ENCODE measurements at regions not wholly inside any gene's neighbourhood (a gene's known extent, or its start where the extent isn't known, plus 50 kb on each side); places are given as distances from the start of the nearest gene placed in this dataset.
"Not testable (repeated sequence)": the region's sequence is repeated elsewhere in the genome, so short reads cannot be mapped to it uniquely, and the experiment has no call there.

DNA sequence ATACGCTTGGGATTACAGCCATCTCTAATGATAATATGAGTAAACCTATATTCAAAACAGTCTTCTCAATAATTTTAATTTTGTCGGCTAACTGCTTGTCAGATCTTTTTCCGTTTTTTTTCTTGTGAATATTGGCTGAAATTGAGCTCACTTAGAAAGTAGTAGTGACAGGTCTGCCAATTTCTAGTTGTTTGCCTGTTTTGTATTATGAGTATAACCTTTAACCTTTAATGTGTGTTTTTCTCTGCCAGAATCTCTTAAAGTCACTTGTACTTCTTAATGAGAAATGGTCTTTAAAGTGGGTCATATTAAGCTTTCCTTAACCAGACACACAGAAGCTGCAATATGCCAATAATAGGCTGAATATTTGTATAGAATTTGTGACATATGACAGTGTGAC lies 511.0 kb downstream of the CSNK1G3 start:
- CTCF ChIA-PET = no interaction called here
- H3K36me3 ChIP-seq (ENCODE audit: insufficient read depth, low read length, poor library complexity, severe bottlenecking) = no peaks in the 10 kb centered on the region
- H3K4me3 ChIP-seq (ENCODE audit: low read depth, low read length, poor library complexity, severe bottlenecking) = no peak overlapping the region
- no peaks in the 10 kb centered on the region for H3K27me3 ChIP-seq (replicated peaks; ENCODE audit: insufficient read depth, low read depth, low read length, poor library complexity)
- DNase-seq (ENCODE audit: low spot score) = no peak
- intact Hi-C loops (cut with micrococcal nuclease; ENCODE audit: unreplicated experiment) = no loop called here
- BruUV-seq (replicated peaks) = no TSS peak
- H3K27ac ChIP-seq (ENCODE audit: low read depth, low read length, poor library complexity, severe bottlenecking) = no peak overlapping the region
- TF ChIP-seq, protein P1, sequence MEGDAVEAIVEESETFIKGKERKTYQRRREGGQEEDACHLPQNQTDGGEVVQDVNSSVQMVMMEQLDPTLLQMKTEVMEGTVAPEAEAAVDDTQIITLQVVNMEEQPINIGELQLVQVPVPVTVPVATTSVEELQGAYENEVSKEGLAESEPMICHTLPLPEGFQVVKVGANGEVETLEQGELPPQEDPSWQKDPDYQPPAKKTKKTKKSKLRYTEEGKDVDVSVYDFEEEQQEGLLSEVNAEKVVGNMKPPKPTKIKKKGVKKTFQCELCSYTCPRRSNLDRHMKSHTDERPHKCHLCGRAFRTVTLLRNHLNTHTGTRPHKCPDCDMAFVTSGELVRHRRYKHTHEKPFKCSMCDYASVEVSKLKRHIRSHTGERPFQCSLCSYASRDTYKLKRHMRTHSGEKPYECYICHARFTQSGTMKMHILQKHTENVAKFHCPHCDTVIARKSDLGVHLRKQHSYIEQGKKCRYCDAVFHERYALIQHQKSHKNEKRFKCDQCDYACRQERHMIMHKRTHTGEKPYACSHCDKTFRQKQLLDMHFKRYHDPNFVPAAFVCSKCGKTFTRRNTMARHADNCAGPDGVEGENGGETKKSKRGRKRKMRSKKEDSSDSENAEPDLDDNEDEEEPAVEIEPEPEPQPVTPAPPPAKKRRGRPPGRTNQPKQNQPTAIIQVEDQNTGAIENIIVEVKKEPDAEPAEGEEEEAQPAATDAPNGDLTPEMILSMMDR (conservative IDR thresholded peaks at IDR 0.05; ENCODE audit: low read depth, low read length) = no peak
- TF ChIP-seq EZH2 (IDR thresholded peaks at IDR 0.05; ENCODE audit: borderline replicate concordance, low read depth, low read length, poor library complexity, severe bottlenecking) = no peak
- no peaks in the 10 kb centered on the region for H3K9me3 ChIP-seq (ENCODE audit: low read depth, low read length, poor library complexity, severe bottlenecking)
- POLR2A ChIA-PET (ENCODE audit: low non-redundant PET) = no interaction called here
- no peaks in the 10 kb centered on the region for H3K4me1 ChIP-seq (ENCODE audit: insufficient read depth, low read length, poor library complexity, severe bottlenecking)

DNA sequence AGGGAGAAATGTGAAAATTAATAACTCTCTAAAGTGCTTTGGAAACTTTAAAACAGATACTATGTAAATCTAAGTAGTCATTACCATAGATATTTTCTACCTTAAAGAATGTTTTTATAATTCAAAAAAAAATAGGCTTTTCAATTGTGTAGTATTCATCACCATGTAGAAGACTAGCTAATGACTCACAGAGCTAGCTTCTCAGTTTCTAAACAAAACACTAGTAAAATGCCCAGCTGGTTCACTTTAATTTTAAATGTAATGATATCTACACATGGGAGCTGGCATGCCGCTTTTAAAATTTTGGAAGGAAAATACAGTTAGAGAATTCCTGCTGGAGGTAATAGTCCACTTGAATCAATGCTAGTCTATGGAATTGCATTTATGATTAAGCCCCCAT lies 509.8 kb downstream of the CSNK1G3 start:
- TF ChIP-seq EZH2 (IDR thresholded peaks at IDR 0.05; ENCODE audit: borderline replicate concordance, low read depth, low read length, poor library complexity, severe bottlenecking) = no peak
- TF ChIP-seq, protein P1 (conservative IDR thresholded peaks at IDR 0.05; ENCODE audit: low read depth, low read length) = no peak
- H3K36me3 ChIP-seq (ENCODE audit: insufficient read depth, low read length, poor library complexity, severe bottlenecking) = no peaks in the 10 kb centered on the region
- H3K27me3 ChIP-seq (replicated peaks; ENCODE audit: insufficient read depth, low read depth, low read length, poor library complexity) = no peaks in the 10 kb centered on the region
- H3K27ac ChIP-seq (ENCODE audit: low read depth, low read length, poor library complexity, severe bottlenecking) = no peak overlapping the region
- CTCF ChIA-PET = interaction anchor here (0.6 kb wide), 1 partner anchor 58 kb away, joined by 3 read pairs; no protein-coding TSS in a partner anchor
- BruUV-seq (replicated peaks) = no TSS peak
- H3K4me3 ChIP-seq (ENCODE audit: low read depth, low read length, poor library complexity, severe bottlenecking) = no peak overlapping the region
- H3K4me1 ChIP-seq (ENCODE audit: insufficient read depth, low read length, poor library complexity, severe bottlenecking) = no peaks in the 10 kb centered on the region
- no peak for DNase-seq (ENCODE audit: low spot score)
- POLR2A ChIA-PET (ENCODE audit: low non-redundant PET) = no interaction called here
- intact Hi-C loops (cut with micrococcal nuclease; ENCODE audit: unreplicated experiment) = no loop called here
- no peaks in the 10 kb centered on the region for H3K9me3 ChIP-seq (ENCODE audit: low read depth, low read length, poor library complexity, severe bottlenecking)

DNA sequence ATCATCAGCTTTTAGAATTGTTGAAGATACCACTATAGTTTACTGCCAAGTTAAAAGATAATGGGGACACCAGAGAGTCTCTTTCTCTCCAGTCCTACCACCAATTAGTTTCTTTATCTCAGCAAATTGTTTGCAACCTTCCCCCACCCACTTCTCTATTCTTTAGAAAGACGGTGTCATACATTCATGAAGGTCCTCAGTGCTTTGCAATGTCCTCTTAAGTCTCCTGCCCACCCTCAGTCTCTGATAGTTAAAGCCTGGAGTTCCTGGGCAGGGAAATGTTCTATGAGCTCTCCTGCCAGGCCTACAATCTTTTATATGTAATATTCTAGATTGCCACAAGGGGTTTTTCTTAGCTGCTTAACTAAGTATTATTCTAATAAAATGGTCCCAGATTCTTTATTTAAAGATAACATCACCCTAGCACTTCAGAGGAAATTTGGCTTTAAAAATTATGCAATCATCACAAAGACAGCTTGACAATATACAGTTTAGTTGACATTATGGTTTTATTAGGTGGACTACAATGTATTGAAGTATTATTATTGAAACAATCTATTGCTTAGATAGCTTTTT lies 509.2 kb downstream of the CSNK1G3 start:
- TF ChIP-seq, protein P1 (conservative IDR thresholded peaks at IDR 0.05; ENCODE audit: low read depth, low read length) = no peak
- TF ChIP-seq EZH2 (IDR thresholded peaks at IDR 0.05; ENCODE audit: borderline replicate concordance, low read depth, low read length, poor library complexity, severe bottlenecking) = no peak
- no peak overlapping the region for H3K4me3 ChIP-seq (ENCODE audit: low read depth, low read length, poor library complexity, severe bottlenecking)
- no peaks in the 10 kb centered on the region for H3K9me3 ChIP-seq (ENCODE audit: low read depth, low read length, poor library complexity, severe bottlenecking)
- no peaks in the 10 kb centered on the region for H3K27me3 ChIP-seq (replicated peaks; ENCODE audit: insufficient read depth, low read depth, low read length, poor library complexity)
- DNase-seq (ENCODE audit: low spot score) = no peak
- H3K27ac ChIP-seq (ENCODE audit: low read depth, low read length, poor library complexity, severe bottlenecking) = no peak overlapping the region
- CTCF ChIA-PET = interaction anchor here (0.6 kb wide), 1 partner anchor 58 kb away, joined by 3 read pairs; no protein-coding TSS in a partner anchor
- POLR2A ChIA-PET (ENCODE audit: low non-redundant PET) = no interaction called here
- H3K36me3 ChIP-seq (ENCODE audit: insufficient read depth, low read length, poor library complexity, severe bottlenecking) = no peaks in the 10 kb centered on the region
- H3K4me1 ChIP-seq (ENCODE audit: insufficient read depth, low read length, poor library complexity, severe bottlenecking) = no peaks in the 10 kb centered on the region
- intact Hi-C loops (cut with micrococcal nuclease; ENCODE audit: unreplicated experiment) = no loop called here
- BruUV-seq (replicated peaks) = no TSS peak

DNA sequence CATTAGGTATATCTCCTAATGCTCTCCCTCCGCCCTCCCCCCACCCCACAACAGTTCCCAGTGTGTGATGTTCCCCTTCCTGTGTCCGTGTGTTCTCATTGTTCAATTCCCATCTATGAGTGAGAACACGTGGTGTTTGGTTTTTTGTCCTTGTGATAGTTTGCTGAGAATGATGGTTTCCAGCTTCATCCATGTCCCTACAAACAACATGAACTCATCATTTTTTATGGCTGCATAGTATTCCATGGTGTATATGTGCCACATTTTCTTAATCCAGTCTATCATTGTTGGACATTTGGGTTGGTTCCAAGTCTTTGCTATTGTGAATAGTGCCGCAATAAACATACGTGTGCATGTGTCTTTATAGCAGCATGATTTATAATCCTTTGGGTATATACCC lies 505.3 kb downstream of the CSNK1G3 start:
- H3K4me3 ChIP-seq (ENCODE audit: low read depth, low read length, poor library complexity, severe bottlenecking); intact Hi-C loops (cut with micrococcal nuclease; ENCODE audit: unreplicated experiment); H3K27ac ChIP-seq (ENCODE audit: low read depth, low read length, poor library complexity, severe bottlenecking); H3K27me3 ChIP-seq (replicated peaks; ENCODE audit: insufficient read depth, low read depth, low read length, poor library complexity); DNase-seq (ENCODE audit: low spot score); POLR2A ChIA-PET (ENCODE audit: low non-redundant PET); H3K9me3 ChIP-seq (ENCODE audit: low read depth, low read length, poor library complexity, severe bottlenecking); H3K4me1 ChIP-seq (ENCODE audit: insufficient read depth, low read length, poor library complexity, severe bottlenecking); H3K36me3 ChIP-seq (ENCODE audit: insufficient read depth, low read length, poor library complexity, severe bottlenecking); BruUV-seq (replicated peaks); CTCF ChIA-PET: not testable (repeated sequence)
